A204.1 (cell line): ENCODE measurements at regions not wholly inside any gene's neighbourhood (a gene's known extent, or its start where the extent isn't known, plus 50 kb on each side); places are given as distances from the start of the nearest gene placed in this dataset.

Experiments used
- FAIRE-seq: peaks from 2 replicates; lab custom pipeline; 2012; peaks lifted over from hg19 to GRCh38; lab: Jason Lieb, UNC

GRCh38 chr4:79082997-79083396, 143.8 kb upstream of the PAQR3 start:
- no peak for FAIRE-seq

- FAIRE-seq: no peak
These were observed 142.7 kb upstream of the PAQR3 start for GRCh38 chr4:79081973-79082372.

GRCh38 chr4:79078339-79078738, 139.1 kb upstream of the PAQR3 start:
- FAIRE-seq: no peak

GRCh38 chr4:79074040-79074439, 134.8 kb upstream of the PAQR3 start:
- FAIRE-seq: no peak

GRCh38 chr4:79073471-79073870, 134.2 kb upstream of the PAQR3 start:
- no peak for FAIRE-seq

- no peak for FAIRE-seq
These were observed 126.0 kb upstream of the PAQR3 start for GRCh38 chr4:79065262-79065661.

GRCh38 chr4:79064806-79065205, 125.6 kb upstream of the PAQR3 start:
- FAIRE-seq: no peak

- FAIRE-seq: no peak
These were observed 120.6 kb upstream of the PAQR3 start for GRCh38 chr4:79059631-79060399.

- no peak for FAIRE-seq
These were observed 118.5 kb upstream of the PAQR3 start for GRCh38 chr4:79057772-79058171.

- FAIRE-seq: no peak
These were observed 114.5 kb upstream of the PAQR3 start for GRCh38 chr4:79053754-79054153.

GRCh38 chr4:79050541-79050880, 111.3 kb upstream of the PAQR3 start:
- FAIRE-seq: no peak

- FAIRE-seq: no peak
These were observed 110.8 kb upstream of the PAQR3 start for GRCh38 chr4:79049840-79050540.

- no peak for FAIRE-seq
These were observed 109.6 kb upstream of the PAQR3 start for GRCh38 chr4:79048878-79049277.

GRCh38 chr4:79047316-79047715, 108.1 kb upstream of the PAQR3 start:
- FAIRE-seq: no peak

GRCh38 chr4:79046016-79046592, 106.9 kb upstream of the PAQR3 start:
- no peak for FAIRE-seq

GRCh38 chr4:79044141-79044659, 105.0 kb upstream of the PAQR3 start:
- no peak for FAIRE-seq

- FAIRE-seq: no peak
These were observed 103.9 kb upstream of the PAQR3 start for GRCh38 chr4:79043138-79043537.

GRCh38 chr4:79042079-79042674, 102.9 kb upstream of the PAQR3 start:
- peak; percentile 61 for FAIRE-seq

- FAIRE-seq: no peak
These were observed 95.3 kb upstream of the PAQR3 start for GRCh38 chr4:79034544-79034943.

- no peak for FAIRE-seq
These were observed 91.7 kb upstream of the PAQR3 start for GRCh38 chr4:79030973-79031372.

- no peak for FAIRE-seq
These were observed 88.4 kb upstream of the PAQR3 start for GRCh38 chr4:79027656-79028055.

GRCh38 chr4:79025170-79025569, 85.9 kb upstream of the PAQR3 start:
- FAIRE-seq: no peak
